GM12878 (cell line): ENCODE measurements at regions not wholly inside any gene's neighbourhood (a gene's known extent, or its start where the extent isn't known, plus 50 kb on each side); places are given as distances from the start of the nearest gene placed in this dataset.

Experiments
- BMI1 ChIP-seq: fragments of 450-650 bp; IDR thresholded peaks from 2 replicates; pipeline ENCODE4 v1.6.1; 2016; ENCODE audit warnings: mild to moderate bottlenecking, moderate library complexity, borderline replicate concordance
- RAD51 ChIP-seq: fragments of 450-650 bp; IDR thresholded peaks from 2 replicates; pipeline ENCODE4 v1.6.1; 2016; ENCODE audit warnings: moderate library complexity, mild to moderate bottlenecking, inconsistent platforms
- SP1 ChIP-seq: IDR thresholded peaks from one replicate; pipeline ENCODE4 v1.6.1; 2011; ENCODE audit warnings: low read depth, low read length
- TCF3 ChIP-seq: IDR thresholded peaks from 2 replicates; pipeline ENCODE4 v1.6.1; 2012; ENCODE audit warnings: low read depth, mild to moderate bottlenecking, low read length, borderline replicate concordance; ENCODE audit not compliant: insufficient read depth
- TF ChIP-seq, protein P1 (sequence below): fragments of 450-650 bp; IDR thresholded peaks from 2 replicates; pipeline ENCODE4 v1.6.1; 2016; ENCODE audit warnings: mild to moderate bottlenecking, moderate library complexity, borderline replicate concordance

DNA sequence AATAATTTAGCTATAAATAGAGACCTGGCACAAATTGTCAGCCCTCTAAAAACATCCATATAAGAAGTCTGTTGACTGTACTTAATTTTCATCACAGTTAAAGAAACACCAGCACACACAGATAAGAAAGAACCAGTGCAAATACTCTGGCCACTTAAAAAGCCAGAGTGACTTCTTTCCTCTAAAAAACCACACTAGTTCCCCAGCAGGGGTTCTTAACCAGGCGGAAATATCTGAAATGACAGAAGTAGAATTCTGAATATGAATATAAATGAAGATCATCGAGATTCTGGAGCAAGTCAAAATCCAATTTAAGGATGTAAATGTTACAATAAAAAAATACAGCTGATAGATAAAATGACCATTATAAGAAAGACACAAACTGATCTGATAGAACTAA lies 870.6 kb upstream of the ADGRL4 start:
- no peak for TF ChIP-seq BMI1
- TF ChIP-seq SP1 = no peak
- no peak for TF ChIP-seq TCF3
- TF ChIP-seq, protein P1, sequence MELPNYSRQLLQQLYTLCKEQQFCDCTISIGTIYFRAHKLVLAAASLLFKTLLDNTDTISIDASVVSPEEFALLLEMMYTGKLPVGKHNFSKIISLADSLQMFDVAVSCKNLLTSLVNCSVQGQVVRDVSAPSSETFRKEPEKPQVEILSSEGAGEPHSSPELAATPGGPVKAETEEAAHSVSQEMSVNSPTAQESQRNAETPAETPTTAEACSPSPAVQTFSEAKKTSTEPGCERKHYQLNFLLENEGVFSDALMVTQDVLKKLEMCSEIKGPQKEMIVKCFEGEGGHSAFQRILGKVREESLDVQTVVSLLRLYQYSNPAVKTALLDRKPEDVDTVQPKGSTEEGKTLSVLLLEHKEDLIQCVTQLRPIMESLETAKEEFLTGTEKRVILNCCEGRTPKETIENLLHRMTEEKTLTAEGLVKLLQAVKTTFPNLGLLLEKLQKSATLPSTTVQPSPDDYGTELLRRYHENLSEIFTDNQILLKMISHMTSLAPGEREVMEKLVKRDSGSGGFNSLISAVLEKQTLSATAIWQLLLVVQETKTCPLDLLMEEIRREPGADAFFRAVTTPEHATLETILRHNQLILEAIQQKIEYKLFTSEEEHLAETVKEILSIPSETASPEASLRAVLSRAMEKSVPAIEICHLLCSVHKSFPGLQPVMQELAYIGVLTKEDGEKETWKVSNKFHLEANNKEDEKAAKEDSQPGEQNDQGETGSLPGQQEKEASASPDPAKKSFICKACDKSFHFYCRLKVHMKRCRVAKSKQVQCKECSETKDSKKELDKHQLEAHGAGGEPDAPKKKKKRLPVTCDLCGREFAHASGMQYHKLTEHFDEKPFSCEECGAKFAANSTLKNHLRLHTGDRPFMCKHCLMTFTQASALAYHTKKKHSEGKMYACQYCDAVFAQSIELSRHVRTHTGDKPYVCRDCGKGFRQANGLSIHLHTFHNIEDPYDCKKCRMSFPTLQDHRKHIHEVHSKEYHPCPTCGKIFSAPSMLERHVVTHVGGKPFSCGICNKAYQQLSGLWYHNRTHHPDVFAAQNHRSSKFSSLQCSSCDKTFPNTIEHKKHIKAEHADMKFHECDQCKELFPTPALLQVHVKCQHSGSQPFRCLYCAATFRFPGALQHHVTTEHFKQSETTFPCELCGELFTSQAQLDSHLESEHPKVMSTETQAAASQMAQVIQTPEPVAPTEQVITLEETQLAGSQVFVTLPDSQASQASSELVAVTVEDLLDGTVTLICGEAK = no peak
- TF ChIP-seq RAD51 = no peak
